Liver (tissue), 7 donors: ENCODE measurements at regions not wholly inside any gene's neighbourhood (a gene's known extent, or its start where the extent isn't known, plus 50 kb on each side); places are given as distances from the start of the nearest gene placed in this dataset.

Source experiments
- DNase-seq: peaks from one replicate; pipeline ENCODE4 v3.0.0-alpha.2; 2017; ENCODE audit warnings: low spot score
- H3K27ac ChIP-seq, 2 donors: one replicate each; pipeline ENCODE4 v1.7.0; 2013; ENCODE audit warnings: inconsistent platforms in 2 of 2, low read length in 2 of 2, control low read depth in 1 of 2, low read depth in 1 of 2, mild to moderate bottlenecking in 1 of 2
- H3K27me3 ChIP-seq, 4 donors: one replicate each; pipeline versions ENCODE4 v1.6.1 to v1.7.0; 2013; ENCODE audit warnings: low read length in 3 of 4, inconsistent platforms in 1 of 4, mild to moderate bottlenecking in 1 of 4, moderate library complexity in 1 of 4; ENCODE audit not compliant: control insufficient read depth in 4 of 4, insufficient read depth in 4 of 4
- H3K36me3 ChIP-seq, 4 donors: one replicate each; pipeline versions ENCODE4 v1.6.1 to v1.7.0; 2013; ENCODE audit warnings: low read length in 3 of 4, mild to moderate bottlenecking in 3 of 4, low read depth in 1 of 4, moderate library complexity in 1 of 4; ENCODE audit not compliant: control insufficient read depth in 4 of 4, insufficient read depth in 3 of 4
- H3K4me1 ChIP-seq, 4 donors: one replicate each; pipeline versions ENCODE4 v1.6.1 to v1.7.0; 2013; ENCODE audit warnings: low read length in 3 of 4, mild to moderate bottlenecking in 3 of 4, moderate library complexity in 1 of 4; ENCODE audit not compliant: control insufficient read depth in 4 of 4, insufficient read depth in 4 of 4
- H3K4me3 ChIP-seq, 3 donors: one replicate each; pipeline versions ENCODE4 v1.6.1 to v1.7.0; 2013; ENCODE audit warnings: low read length in 3 of 3, control low read depth in 1 of 3, low read depth in 1 of 3, mild to moderate bottlenecking in 1 of 3
- H3K9ac ChIP-seq, 2 donors: one replicate each; pipeline ENCODE4 v1.7.0; 2013; ENCODE audit warnings: low read length in 2 of 2, mild to moderate bottlenecking in 2 of 2, moderate library complexity in 2 of 2, control low read depth in 1 of 2, low read depth in 1 of 2
- H3K9me3 ChIP-seq, 4 donors: one replicate each; pipeline versions ENCODE4 v1.6.1 to v1.7.0; 2013; ENCODE audit warnings: low read length in 3 of 4; ENCODE audit not compliant: control insufficient read depth in 4 of 4
- ATF3 ChIP-seq: IDR thresholded peaks from 2 replicates; pipeline ENCODE4 v1.6.1; 2016; ENCODE audit warnings: antibody characterized with exemption
- EGR1 ChIP-seq, 2 donors: IDR thresholded peaks; 2 replicates each; pipeline ENCODE4 v1.6.1; 2016 to 2018; ENCODE audit warnings: antibody characterized with exemption in 2 of 2, low read depth in 2 of 2
- FOXA1 ChIP-seq: IDR thresholded peaks from 2 replicates; pipeline ENCODE4 v1.6.1; 2016; ENCODE audit warnings: antibody characterized with exemption
- FOXA2 ChIP-seq: IDR thresholded peaks from 2 replicates; pipeline ENCODE4 v1.6.1; 2016; ENCODE audit warnings: antibody characterized with exemption
- GABPA ChIP-seq, 2 donors: IDR thresholded peaks in 1 of 2; conservative IDR thresholded peaks in 1 of 2; 2 replicates each; pipeline ENCODE4 v1.6.1; 2016; ENCODE audit warnings: antibody characterized with exemption in 2 of 2, mild to moderate bottlenecking in 1 of 2, moderate library complexity in 1 of 2
- HNF4A ChIP-seq, 2 donors: conservative IDR thresholded peaks; 2 replicates each; pipeline ENCODE4 v1.6.1; 2016; ENCODE audit warnings: antibody characterized with exemption in 2 of 2, mild to moderate bottlenecking in 2 of 2
- HNF4G ChIP-seq: IDR thresholded peaks from 2 replicates; pipeline ENCODE4 v1.6.1; 2016; ENCODE audit warnings: antibody characterized with exemption
- JUND ChIP-seq, 2 donors: IDR thresholded peaks; 2 replicates each; pipeline ENCODE4 v1.6.1; 2016; ENCODE audit warnings: antibody characterized with exemption in 2 of 2
- MAX ChIP-seq: IDR thresholded peaks from 2 replicates; pipeline ENCODE4 v1.6.1; 2016; ENCODE audit warnings: antibody characterized with exemption
- NR2F2 ChIP-seq: IDR thresholded peaks from 2 replicates; pipeline ENCODE4 v1.6.1; 2016; ENCODE audit warnings: antibody characterized with exemption
- RAD21 ChIP-seq, 2 donors: IDR thresholded peaks; 2 replicates each; pipeline ENCODE4 v1.6.1; 2016; ENCODE audit warnings: antibody characterized with exemption in 2 of 2, mild to moderate bottlenecking in 2 of 2
- REST ChIP-seq: IDR thresholded peaks from 2 replicates; pipeline ENCODE4 v1.6.1; 2016; ENCODE audit warnings: antibody characterized with exemption, mild to moderate bottlenecking
- RXRA ChIP-seq, 2 donors: IDR thresholded peaks; 2 replicates each; pipeline ENCODE4 v1.6.1; 2017 to 2018; ENCODE audit warnings: antibody characterized with exemption in 2 of 2, mild to moderate bottlenecking in 1 of 2
- SP1 ChIP-seq: IDR thresholded peaks from 2 replicates; pipeline ENCODE4 v1.6.1; 2018; ENCODE audit warnings: antibody characterized with exemption, mild to moderate bottlenecking
- TAF1 ChIP-seq: conservative IDR thresholded peaks from 2 replicates; pipeline ENCODE4 v1.6.1; 2016; ENCODE audit warnings: antibody characterized with exemption, mild to moderate bottlenecking
- YY1 ChIP-seq: IDR thresholded peaks from 2 replicates; pipeline ENCODE4 v1.6.1; 2016; ENCODE audit warnings: antibody characterized with exemption, mild to moderate bottlenecking
- ZBTB33 ChIP-seq: IDR thresholded peaks from 2 replicates; pipeline ENCODE4 v1.6.1; 2016; ENCODE audit warnings: antibody characterized with exemption
- WGBS: extraction: QIAGEN DNeasy Blood & Tissue Kit; methylation state at CpG from one replicate; pipeline ENCODE4 v1.1.7; 2013; 5-methylcytosine and 5-hydroxymethylcytosine counted together
- donor health status: healthy.
- donor health status: healthy.
- donor health status: healthy.
- donor health status: healthy.

GRCh38 chr10:105963334-105963884 is 1201.1 kb downstream of the SORCS1 start:
- no peak for DNase-seq
- Histone ChIP-seq H3K4me1 (no peaks in the 10 kb centered on the region), H3K9ac (no peak overlapping the region), H3K27me3 (no peaks in the 10 kb centered on the region), H3K4me3 (no peak overlapping the region), H3K36me3 (no peaks in the 10 kb centered on the region), H3K27ac (no peak overlapping the region), H3K9me3 (no peaks in the 10 kb centered on the region)
- WGBS = 24% methylated on average over 1 of the region's 1 CpG
- TF ChIP-seq RAD21 (IDR thresholded peaks at IDR 0.05) (no peak), MAX (no peak), YY1 (no peak), EGR1 (IDR thresholded peaks at IDR 0.05; ENCODE audit: low read depth in 2 of 2) (no peak), FOXA1 (no peak), GABPA (IDR thresholded peaks at IDR 0.05 in 1 of 2, conservative IDR thresholded peaks at IDR 0.05 in 1 of 2) (no peak)

GRCh38 chr10:105956550-105956949 is 1208.0 kb downstream of the SORCS1 start:
- Histone ChIP-seq H3K4me3 (no peak overlapping the region), H3K27ac (no peak overlapping the region), H3K4me1 (no peaks in the 10 kb centered on the region), H3K27me3 (no peaks in the 10 kb centered on the region), H3K36me3 (no peaks in the 10 kb centered on the region), H3K9ac (no peak overlapping the region), H3K9me3 (no peaks in the 10 kb centered on the region)
- WGBS = 93% methylated on average over 1 of the region's 1 CpG
- DNase-seq = no peak
- TF ChIP-seq FOXA2 (no peak), JUND (IDR thresholded peaks at IDR 0.05) (no peak), HNF4G (no peak), SP1 (no peak), MAX (no peak), YY1 (no peak), ATF3 (no peak), NR2F2 (no peak), GABPA (IDR thresholded peaks at IDR 0.05 in 1 of 2, conservative IDR thresholded peaks at IDR 0.05 in 1 of 2) (no peak), FOXA1 (no peak), EGR1 (IDR thresholded peaks at IDR 0.05; ENCODE audit: low read depth in 2 of 2) (no peak), RXRA (IDR thresholded peaks at IDR 0.05) (no peak), RAD21 (IDR thresholded peaks at IDR 0.05) (no peak), REST (no peak), HNF4A (conservative IDR thresholded peaks at IDR 0.05) (no peak), ZBTB33 (no peak), TAF1 (no peak)
